ENCODE measurements at regions not wholly inside any gene's neighbourhood (a gene's known extent, or its start where the extent isn't known, plus 50 kb on each side); places are given as distances from the start of the nearest gene placed in this dataset.

DNA sequence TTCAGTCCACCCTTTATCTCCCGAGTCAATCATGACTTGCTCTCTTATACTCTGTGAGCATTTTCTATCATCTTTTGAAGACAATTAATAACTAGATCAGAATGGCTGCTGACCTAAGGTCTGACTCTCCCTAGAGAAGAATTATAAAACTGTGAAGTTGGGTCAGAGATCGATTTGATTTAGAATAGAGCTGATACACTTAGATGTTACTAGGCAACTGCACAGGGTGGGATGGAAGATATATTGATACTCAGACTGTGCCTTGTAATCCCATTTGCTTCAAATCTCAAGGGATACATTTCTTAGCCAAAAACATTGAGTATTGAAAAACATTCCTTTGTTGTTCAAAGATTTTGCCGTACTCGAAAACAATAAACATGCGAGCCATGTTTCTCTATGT is 106.0 kb upstream of the NMUR2 start:
- Histone ChIP-seq H3K4ac (replicated peaks; ENCODE audit: insufficient read length, low read depth, low read length) (no peak overlapping the region), H3K9me3 (ENCODE audit: insufficient read depth in 2 of 2, low read depth in 1 of 2, low read length in 1 of 2) (no peaks in the 10 kb centered on the region), H2BK5ac (ENCODE audit: low read depth, low read length) (no peak overlapping the region), H3K36me3 (ENCODE audit: control insufficient read depth in 2 of 4, insufficient read depth in 4 of 4, low read length in 3 of 4) (no peaks in the 10 kb centered on the region), H3K27ac (ENCODE audit: low read depth, low read length) (no peak overlapping the region), H4K5ac (ENCODE audit: insufficient read length, low read depth, low read length) (no peak overlapping the region), H2BK120ac (replicated peaks; ENCODE audit: low read depth, low read length) (no peak overlapping the region), H4K20me1 (replicated peaks in 1 of 2; ENCODE audit: control insufficient read depth in 1 of 2, insufficient read depth in 2 of 2, low read length in 2 of 2) (no peaks in the 10 kb centered on the region), H3K14ac (ENCODE audit: insufficient read length) (no peak overlapping the region), H3K56ac (replicated peaks; ENCODE audit: insufficient read length, low read depth, low read length) (no peak overlapping the region), H3K79me1 (ENCODE audit: low read depth, low read length) (no peaks in the 10 kb centered on the region), H4K91ac (replicated peaks; ENCODE audit: insufficient read length, low read length) (no peak overlapping the region), H3K79me2 (ENCODE audit: control insufficient read depth in 1 of 2, insufficient read depth in 2 of 2, low read length in 2 of 2) (no peaks in the 10 kb centered on the region), H3K4me2 (ENCODE audit: insufficient read depth in 1 of 2, low read depth in 2 of 2, low read length in 2 of 2) (no peak overlapping the region), H2AK5ac (ENCODE audit: low read depth, low read length) (no peak overlapping the region), H2BK15ac (ENCODE audit: low read length) (no peak overlapping the region), H4K8ac (ENCODE audit: extremely low read depth, insufficient read depth, low read length) (no peak overlapping the region), H2AFZ (ENCODE audit: low read length) (no peak overlapping the region), H3K23me2 (ENCODE audit: low read depth, low read length) (no peaks in the 10 kb centered on the region), H3K4me1 (replicated peaks in 1 of 4; ENCODE audit: control insufficient read depth in 3 of 4, insufficient read depth in 4 of 4, low read length in 3 of 4) (no peaks in the 10 kb centered on the region), H3K4me3 (ENCODE audit: extremely low read depth in 1 of 4, insufficient read depth in 2 of 4, low read depth in 3 of 4, low read length in 4 of 4) (no peak overlapping the region), H2BK20ac (ENCODE audit: low read length) (no peak overlapping the region), H2BK12ac (ENCODE audit: low read depth, low read length) (no peak overlapping the region), H3K27me3 (replicated peaks in 1 of 4; ENCODE audit: control insufficient read depth in 3 of 4, extremely low read depth in 1 of 4, insufficient read depth in 3 of 4, low read length in 3 of 4) (no peaks in the 10 kb centered on the region), H3K23ac (ENCODE audit: insufficient read length) (no peak overlapping the region), H3K18ac (ENCODE audit: extremely low read depth, low read length) (no peak overlapping the region), H3K9ac (replicated peaks in 1 of 4; ENCODE audit: extremely low read depth in 1 of 4, low read depth in 3 of 4, low read length in 3 of 4) (no peak overlapping the region)
- ChIA-PET CTCF (ENCODE audit: partially characterized antibody) (interaction anchor here (1.4 to 4.7 kb wide), 2 partner anchors 10 to 368 kb away, joined by 3 to 20 read pairs; no protein-coding TSS in a partner anchor), POLR2A (ENCODE audit: partially characterized antibody) (no interaction called here)
- no peak for FAIRE-seq
- DNase-seq (ENCODE audit: low read depth in 1 of 2, low spot score in 2 of 2), result no peak
- TF ChIP-seq POLR2AphosphoS5 (IDR thresholded peaks at IDR 0.05; ENCODE audit: low read depth, low read length), result no peak
- no peak for TF ChIP-seq RFX5 (IDR thresholded peaks at IDR 0.05; ENCODE audit: borderline replicate concordance, low read depth, low read length)
- TF ChIP-seq CEBPB (IDR thresholded peaks at IDR 0.05; ENCODE audit: low read depth, low read length), result no peak
- TF ChIP-seq BACH1 (IDR thresholded peaks at IDR 0.05; ENCODE audit: low read length), result no peak
- TF ChIP-seq POLR2A (IDR thresholded peaks at IDR 0.05; ENCODE audit: control extremely low read depth in 1 of 2, low read depth in 2 of 2, low read length in 2 of 2), result no peak
- TF ChIP-seq SAP30 (IDR thresholded peaks at IDR 0.05; ENCODE audit: insufficient read depth, insufficient replicate concordance, low read length), result no peak
- no peak for TF ChIP-seq CHD2 (IDR thresholded peaks at IDR 0.05; ENCODE audit: low read length)
- TF ChIP-seq E2F6 (IDR thresholded peaks at IDR 0.05), result no peak
- no peak for TF ChIP-seq PHF8 (conservative IDR thresholded peaks at IDR 0.05; ENCODE audit: low read depth, low read length)
- TF ChIP-seq KDM1A (IDR thresholded peaks at IDR 0.05; ENCODE audit: borderline replicate concordance, low read length), result no peak
- no peak for TF ChIP-seq CHD1 (IDR thresholded peaks at IDR 0.05; ENCODE audit: low read depth, low read length)
- TF ChIP-seq TAF7 (optimal IDR thresholded peaks at IDR 0.05; ENCODE audit: borderline replicate concordance, low read depth, low read length), result no peak
- WGBS, 2 experiments (ENCODE audit: extremely low coverage in 1 of 2, insufficient coverage in 1 of 2, insufficient read length in 1 of 2, insufficient replicate concordance in 2 of 2, low coverage in 1 of 2, low lambda C conversion rate in 2 of 2, missing lambda C conversion rate in 1 of 2), result 92% methylated on average over 5 of the region's 5 CpGs; no CpG with 5 or more reads in 1 of the 2 experiments
